Glutamatergic neuron (in vitro differentiated cells): ENCODE measurements at regions not wholly inside any gene's neighbourhood (a gene's known extent, or its start where the extent isn't known, plus 50 kb on each side); places are given as distances from the start of the nearest gene placed in this dataset.
A peak's percentile ranks its signal among the peaks of the same experiment; 100 is the strongest.

Experiments used
- DNase-seq: peaks from one replicate; pipeline ENCODE4 v3.0.0; 2022
- H3K27ac Mint-ChIP-seq: one replicate; pipeline ENCODE4 v1.8.0; 2020; ENCODE audit warnings: mild to moderate bottlenecking, mixed read lengths, inconsistent platforms; ENCODE audit not compliant: unreplicated experiment
- H3K27me3 Mint-ChIP-seq: one replicate; pipeline ENCODE4 v1.8.0; 2020; ENCODE audit warnings: mild to moderate bottlenecking, moderate library complexity, mixed read lengths, inconsistent platforms; ENCODE audit not compliant: unreplicated experiment
- H3K36me3 Mint-ChIP-seq: one replicate; pipeline ENCODE4 v1.8.0; 2020; ENCODE audit warnings: mild to moderate bottlenecking, mixed read lengths, inconsistent platforms; ENCODE audit not compliant: unreplicated experiment
- H3K4me1 Mint-ChIP-seq: one replicate; pipeline ENCODE4 v1.8.0; 2020; ENCODE audit warnings: mild to moderate bottlenecking, low read depth, mixed read lengths, inconsistent platforms; ENCODE audit not compliant: unreplicated experiment
- H3K4me3 Mint-ChIP-seq: one replicate; pipeline ENCODE4 v1.8.0; 2020; ENCODE audit warnings: mild to moderate bottlenecking, mixed read lengths, inconsistent platforms; ENCODE audit not compliant: unreplicated experiment
- H3K9me3 Mint-ChIP-seq: one replicate; pipeline ENCODE4 v1.8.0; 2020; ENCODE audit warnings: mild to moderate bottlenecking, moderate library complexity, mixed read lengths, inconsistent platforms; ENCODE audit not compliant: unreplicated experiment
- CTCF ChIP-seq: fragments of 200-600 bp; sonication (generic); IDR thresholded peaks from one replicate; pipeline ENCODE4 v1.5.0; 2021; ENCODE audit not compliant: partially characterized antibody, unreplicated experiment

GRCh38 chr6:90369651-90370050 is 73.0 kb upstream of the BACH2 start:
- H3K9me3 Mint-ChIP-seq: peaks cover 8% of the 10 kb centered on the region
- DNase-seq: no peak
- H3K27me3 Mint-ChIP-seq: peaks cover 6% of the 10 kb centered on the region
- peak overlapping the region; percentile 59 for H3K27ac Mint-ChIP-seq
- peaks cover 5% of the 10 kb centered on the region for H3K36me3 Mint-ChIP-seq
- peaks cover 36% of the 10 kb centered on the region for H3K4me1 Mint-ChIP-seq
- no peak for TF ChIP-seq CTCF
- no peak overlapping the region for H3K4me3 Mint-ChIP-seq

GRCh38 chr6:90369024-90369519 is 72.4 kb upstream of the BACH2 start:
- peak overlapping the region; percentile 59 for H3K27ac Mint-ChIP-seq
- TF ChIP-seq CTCF: no peak
- H3K4me3 Mint-ChIP-seq: no peak overlapping the region
- H3K9me3 Mint-ChIP-seq: peaks cover 4% of the 10 kb centered on the region
- peaks cover 5% of the 10 kb centered on the region for H3K36me3 Mint-ChIP-seq
- H3K4me1 Mint-ChIP-seq: peaks cover 30% of the 10 kb centered on the region
- DNase-seq: no peak
- H3K27me3 Mint-ChIP-seq: peaks cover 2% of the 10 kb centered on the region

GRCh38 chr6:90368601-90369000 is 72.0 kb upstream of the BACH2 start:
- no peak for DNase-seq
- Mint-ChIP-seq H3K4me3 (no peak overlapping the region), H3K4me1 (peaks cover 27% of the 10 kb centered on the region), H3K27me3 (peaks cover 2% of the 10 kb centered on the region), H3K9me3 (peaks cover 4% of the 10 kb centered on the region), H3K36me3 (peaks cover 5% of the 10 kb centered on the region), H3K27ac (peak overlapping the region; percentile 59)
- TF ChIP-seq CTCF: no peak

- Mint-ChIP-seq H3K4me3 (no peak overlapping the region), H3K36me3 (peaks cover 5% of the 10 kb centered on the region), H3K27ac (no peak overlapping the region), H3K9me3 (peaks cover 4% of the 10 kb centered on the region), H3K27me3 (peaks cover 2% of the 10 kb centered on the region), H3K4me1 (peaks cover 22% of the 10 kb centered on the region)
- TF ChIP-seq CTCF: no peak
- DNase-seq: no peak
Observed at GRCh38 chr6:90368001-90368400, 71.4 kb upstream of the BACH2 start.

GRCh38 chr6:90365565-90366219 is 69.0 kb upstream of the BACH2 start:
- peaks cover 5% of the 10 kb centered on the region for H3K36me3 Mint-ChIP-seq
- DNase-seq: no peak
- H3K4me3 Mint-ChIP-seq: no peak overlapping the region
- peaks cover 2% of the 10 kb centered on the region for H3K27me3 Mint-ChIP-seq
- peaks cover 20% of the 10 kb centered on the region for H3K4me1 Mint-ChIP-seq
- peaks cover 3% of the 10 kb centered on the region for H3K9me3 Mint-ChIP-seq
- no peak overlapping the region for H3K27ac Mint-ChIP-seq
- TF ChIP-seq CTCF: no peak
